GM21576 (cell line): ENCODE measurements at regions not wholly inside any gene's neighbourhood (a gene's known extent, or its start where the extent isn't known, plus 50 kb on each side); places are given as distances from the start of the nearest gene placed in this dataset.

Experiments used
- ATAC-seq: cut with Tn5 transposase; IDR thresholded peaks from one replicate; pipeline ENCODE4 v1.9.1; 2021; ENCODE audit warnings: mild to moderate bottlenecking, moderate library complexity; ENCODE audit not compliant: unreplicated experiment

GRCh38 chr4:35711127-35711526 is 533.2 kb downstream of the ARAP2 start:
- no peak for ATAC-seq

- ATAC-seq = no peak
These were observed 520.3 kb downstream of the ARAP2 start for GRCh38 chr4:35723973-35724372.

GRCh38 chr4:35725131-35725530 is 519.2 kb downstream of the ARAP2 start:
- no peak for ATAC-seq

- ATAC-seq = no peak
These were observed 513.9 kb downstream of the ARAP2 start for GRCh38 chr4:35730414-35730813.

GRCh38 chr4:35734381-35735098 is 509.8 kb downstream of the ARAP2 start:
- ATAC-seq = no peak

GRCh38 chr4:35739308-35739707 is 505.0 kb downstream of the ARAP2 start:
- ATAC-seq = no peak

- ATAC-seq = no peak
These were observed 490.3 kb downstream of the ARAP2 start for GRCh38 chr4:35754047-35754446.

GRCh38 chr4:35757836-35758235 is 486.5 kb downstream of the ARAP2 start:
- no peak for ATAC-seq

GRCh38 chr4:35760807-35761206 is 483.5 kb downstream of the ARAP2 start:
- ATAC-seq = no peak

- no peak for ATAC-seq
These were observed 472.7 kb downstream of the ARAP2 start for GRCh38 chr4:35771571-35771970.

- ATAC-seq = no peak
These were observed 472.0 kb downstream of the ARAP2 start for GRCh38 chr4:35772291-35772690.

GRCh38 chr4:35789899-35790574 is 454.3 kb downstream of the ARAP2 start:
- no peak for ATAC-seq

GRCh38 chr4:35793045-35793722 is 451.1 kb downstream of the ARAP2 start:
- ATAC-seq = no peak

- ATAC-seq = no peak
These were observed 450.5 kb downstream of the ARAP2 start for GRCh38 chr4:35793766-35794165.

GRCh38 chr4:35800669-35801068 is 443.6 kb downstream of the ARAP2 start:
- no peak for ATAC-seq

GRCh38 chr4:35802644-35803043 is 441.7 kb downstream of the ARAP2 start:
- no peak for ATAC-seq

- no peak for ATAC-seq
These were observed 425.8 kb downstream of the ARAP2 start for GRCh38 chr4:35818520-35818919.

- ATAC-seq = no peak
These were observed 424.3 kb downstream of the ARAP2 start for GRCh38 chr4:35820003-35820402.

GRCh38 chr4:35824231-35824630 is 420.1 kb downstream of the ARAP2 start:
- ATAC-seq = no peak

GRCh38 chr4:35835893-35836292 is 408.4 kb downstream of the ARAP2 start:
- no peak for ATAC-seq

GRCh38 chr4:35836596-35836995 is 407.7 kb downstream of the ARAP2 start:
- ATAC-seq = no peak

- ATAC-seq = no peak
These were observed 377.3 kb downstream of the ARAP2 start for GRCh38 chr4:35867057-35867456.
